HCEC 1CT (cell line): ENCODE measurements at regions not wholly inside any gene's neighbourhood (a gene's known extent, or its start where the extent isn't known, plus 50 kb on each side); places are given as distances from the start of the nearest gene placed in this dataset.

Experiments used
- DNase-seq: peaks from one replicate; pipeline ENCODE4 v3.0.0-alpha.2; 2017

DNA sequence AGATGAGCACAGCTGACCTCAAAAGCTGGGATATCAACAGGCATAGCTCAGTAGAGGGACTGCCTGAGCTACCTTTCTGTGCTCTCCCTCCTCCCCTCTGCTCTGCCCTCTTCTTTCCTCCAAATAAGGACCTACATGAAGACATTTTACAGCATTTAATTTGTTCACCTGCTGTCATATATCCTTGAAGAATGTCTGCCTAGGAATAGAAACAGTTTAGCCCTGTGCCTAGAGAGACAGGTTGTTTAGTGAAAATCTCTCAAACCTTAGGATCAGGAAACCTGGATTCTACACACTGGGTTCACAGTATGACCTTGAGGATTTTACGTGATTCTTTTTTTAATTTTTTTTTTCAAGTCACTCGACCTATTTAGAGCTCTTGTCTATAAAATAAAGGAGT, 213.0 kb upstream of the SETBP1 start:
- DNase-seq, result no peak

DNA sequence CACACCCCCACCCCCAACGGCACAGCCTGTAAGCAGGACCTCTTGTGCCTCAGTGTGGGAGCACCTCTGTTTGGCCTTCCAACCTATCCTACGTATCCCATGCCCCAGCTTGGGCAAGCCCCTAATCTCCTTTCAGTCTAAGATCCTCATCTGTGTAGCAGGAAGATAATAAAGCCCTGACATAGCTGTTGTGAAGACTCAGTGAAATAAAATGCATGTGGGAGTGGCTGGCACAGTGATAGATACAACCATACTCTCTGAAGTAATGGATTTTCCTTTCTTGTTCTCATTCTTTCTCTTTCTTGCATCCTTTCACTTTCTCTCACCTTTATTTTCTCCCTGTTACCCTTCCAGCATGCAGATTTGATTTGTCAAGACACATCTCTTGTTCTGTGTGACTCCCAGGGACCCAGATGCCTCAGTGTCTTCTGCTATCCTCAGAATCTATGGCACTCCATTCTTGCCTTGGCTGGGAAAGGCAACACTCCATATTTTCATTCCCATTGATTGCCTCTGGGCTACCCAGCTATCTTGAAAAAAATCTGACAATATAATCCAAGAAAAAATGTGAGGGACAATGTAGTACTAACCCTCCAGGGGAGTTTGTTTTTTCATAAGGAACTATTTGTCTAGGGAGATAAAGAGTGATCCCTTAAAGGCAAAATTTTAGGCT, 207.2 kb upstream of the SETBP1 start:
- DNase-seq, result no peak

DNA sequence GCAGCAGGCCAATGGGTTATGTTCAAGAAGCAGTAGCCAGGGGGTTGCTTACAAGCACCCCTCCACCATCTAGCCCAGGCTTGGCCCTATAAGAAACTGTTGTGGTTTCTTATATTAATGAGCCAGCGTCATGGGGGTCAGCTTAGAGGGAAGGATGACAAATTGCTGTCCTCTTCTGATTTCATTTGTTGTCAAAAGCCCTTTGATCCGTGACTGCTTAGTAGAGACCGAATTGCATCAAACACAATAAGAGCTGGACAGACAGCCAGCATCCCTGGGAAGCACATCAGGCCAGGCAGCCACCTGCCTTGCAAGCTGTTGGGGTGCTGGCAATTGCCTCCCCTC, 206.6 kb upstream of the SETBP1 start:
- no peak for DNase-seq

DNA sequence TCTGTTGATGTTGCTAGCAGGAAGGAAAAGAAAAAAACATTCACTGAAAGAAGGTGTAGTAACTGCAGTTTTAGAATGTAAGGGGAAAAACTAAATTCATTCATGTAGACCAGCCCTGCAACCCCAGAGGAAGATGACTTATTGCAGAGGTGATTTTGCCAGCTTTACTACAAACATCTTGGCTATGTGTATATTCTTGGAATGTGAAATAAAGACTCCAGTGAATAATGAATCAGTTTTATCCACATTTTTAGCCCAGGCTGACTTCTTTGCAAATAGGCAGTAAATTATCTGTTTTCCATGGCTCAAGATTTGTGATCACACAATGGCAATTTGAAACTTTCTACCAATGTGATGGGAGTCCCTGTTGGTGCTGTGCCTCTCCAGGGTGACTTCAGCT, 206.1 kb upstream of the SETBP1 start:
- no peak for DNase-seq

DNA sequence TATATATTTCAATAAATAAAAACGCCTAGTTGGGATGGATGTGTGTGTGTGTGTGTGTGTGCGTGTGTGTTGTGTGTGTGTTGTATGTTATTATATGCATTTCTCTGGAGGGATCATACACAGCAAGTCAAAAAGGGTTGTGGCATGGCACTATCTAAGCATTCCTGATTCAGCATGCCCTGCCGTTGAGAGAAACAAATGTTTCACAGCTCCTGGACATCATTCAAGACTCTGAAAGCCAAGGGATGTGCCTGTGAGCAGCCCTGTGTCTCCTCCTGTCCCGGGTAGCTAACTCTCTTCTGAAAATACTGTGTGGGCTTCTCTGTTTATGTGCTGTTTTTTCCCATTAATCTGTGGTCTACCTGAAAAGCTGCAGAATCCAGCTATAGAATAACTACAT, 197.9 kb upstream of the SETBP1 start:
- no peak for DNase-seq

DNA sequence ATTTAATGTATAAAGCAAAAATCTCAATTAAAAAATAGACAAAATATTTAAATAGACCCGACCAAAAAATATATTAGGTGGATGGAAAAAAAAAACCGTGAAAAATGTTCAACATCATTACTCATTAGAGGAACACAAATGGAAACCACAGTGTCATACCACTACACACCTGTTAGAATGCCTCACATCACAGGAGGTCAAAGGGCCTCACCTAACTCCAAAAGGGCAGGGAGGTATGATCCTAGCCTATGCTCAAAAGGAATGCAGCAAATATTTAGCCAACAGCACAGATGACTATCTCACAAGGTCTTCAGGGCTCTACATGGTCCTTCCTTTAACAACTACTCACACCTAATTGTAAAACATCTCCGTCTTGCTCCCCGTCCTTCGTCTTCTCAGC, 185.5 kb upstream of the SETBP1 start:
- DNase-seq, result no peak

DNA sequence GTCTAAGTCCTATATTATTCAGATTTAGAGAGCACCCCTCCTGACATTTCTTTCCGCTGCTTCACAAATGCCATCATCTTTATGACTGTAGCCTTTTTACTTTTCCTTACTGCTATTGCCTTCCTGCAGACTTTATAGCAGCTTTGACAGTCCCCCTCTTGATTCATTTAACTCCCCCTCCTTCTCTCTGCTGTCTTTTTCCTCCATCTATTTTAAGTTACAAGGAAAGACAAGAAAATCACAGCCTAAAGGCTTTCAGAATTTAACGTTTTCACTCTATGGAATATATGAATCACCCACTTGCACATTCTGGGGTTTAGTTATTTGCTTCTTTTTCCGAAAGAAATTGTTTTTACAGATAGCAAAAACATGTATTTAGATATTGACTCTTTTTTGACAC, 183.4 kb upstream of the SETBP1 start:
- DNase-seq, result no peak

DNA sequence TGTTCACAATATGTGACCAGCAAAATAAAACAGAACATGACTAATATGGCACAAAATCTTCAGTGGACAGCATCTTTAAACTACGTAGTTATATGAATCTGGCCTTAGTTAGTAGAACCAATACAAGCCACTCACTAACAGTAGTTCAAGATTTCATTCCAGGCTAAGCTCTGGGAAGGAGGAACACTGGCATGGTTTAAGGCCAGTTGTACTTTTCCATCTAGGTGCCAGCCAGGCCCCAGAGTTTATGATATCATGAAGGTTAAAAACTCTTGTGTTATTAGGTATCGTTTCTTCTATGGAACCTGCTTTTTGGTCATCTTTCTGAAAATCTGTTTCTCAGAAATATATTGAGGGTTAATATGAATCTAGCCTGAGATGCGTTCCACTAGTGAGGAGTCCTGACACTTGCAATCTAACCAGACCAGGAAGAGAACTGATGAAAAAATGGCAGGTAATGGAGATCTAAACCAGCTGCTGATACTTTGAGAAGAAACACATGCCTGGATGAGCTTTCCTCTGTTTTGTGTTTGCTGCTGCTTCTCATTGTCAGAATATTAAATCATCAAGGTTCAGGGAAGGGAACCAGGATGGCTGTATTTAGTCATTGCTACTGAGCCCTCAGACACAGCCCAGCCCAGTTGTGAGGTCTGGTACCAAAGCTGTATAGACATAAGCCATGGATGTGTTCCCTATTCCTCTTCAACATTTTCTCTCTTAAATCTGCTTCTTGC, 182.8 kb upstream of the SETBP1 start:
- DNase-seq, result no peak

DNA sequence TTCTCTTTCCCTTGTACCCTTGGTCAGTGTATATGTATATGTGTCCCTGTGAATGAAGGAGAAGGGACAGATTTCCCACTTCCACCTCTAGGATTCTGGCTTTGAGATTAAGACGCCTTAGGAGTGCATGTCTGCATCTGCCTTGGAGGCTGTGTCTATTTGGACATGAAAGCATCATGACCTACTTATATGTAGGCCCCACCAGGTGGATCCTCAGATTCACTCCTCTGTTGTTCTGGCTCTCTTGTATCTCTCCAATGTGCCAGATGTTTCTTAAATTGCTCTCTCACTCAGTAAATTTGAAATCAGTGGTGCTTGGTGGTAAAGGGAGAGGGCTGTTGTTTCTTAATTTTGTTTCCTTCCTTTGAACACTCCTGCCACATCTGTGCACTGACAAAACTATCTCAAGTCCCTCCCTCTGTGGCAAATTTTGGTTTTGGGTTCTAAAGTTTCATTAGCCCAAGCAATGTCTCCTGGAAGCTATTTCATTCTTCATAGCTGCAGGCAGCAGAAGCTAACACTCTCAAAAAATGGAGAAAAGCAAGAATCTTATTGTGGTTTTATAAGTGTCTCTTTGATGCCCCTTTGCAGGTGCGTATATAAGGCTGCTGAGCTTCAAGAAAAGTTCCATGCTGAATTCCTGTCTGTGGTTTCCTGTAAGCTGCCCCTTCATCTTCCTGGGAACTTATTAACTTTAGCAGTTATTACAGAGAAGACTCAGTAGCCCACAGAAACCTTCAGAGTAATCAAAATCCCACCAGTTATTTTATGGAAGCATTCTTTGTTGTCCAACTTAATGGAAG, 179.7 kb upstream of the SETBP1 start:
- no peak for DNase-seq

DNA sequence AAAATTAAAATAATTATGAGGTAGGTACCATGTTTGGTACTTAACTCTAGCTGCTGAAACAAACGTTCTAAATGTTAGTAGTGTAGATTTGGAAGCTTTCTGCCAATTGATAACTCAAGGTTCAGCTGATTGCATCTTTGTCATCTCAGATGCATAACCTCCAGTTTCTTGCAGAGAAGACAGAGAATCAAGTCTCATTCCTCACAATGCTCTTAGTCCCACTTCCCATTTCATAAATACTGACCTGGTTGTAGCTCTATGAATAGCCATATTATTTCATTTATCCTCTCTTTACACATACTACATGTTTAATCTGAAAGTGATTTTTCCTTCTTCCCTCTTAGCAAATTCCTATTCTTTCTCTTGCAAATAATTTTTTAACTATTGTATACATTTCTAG, 178.5 kb upstream of the SETBP1 start:
- no peak for DNase-seq

DNA sequence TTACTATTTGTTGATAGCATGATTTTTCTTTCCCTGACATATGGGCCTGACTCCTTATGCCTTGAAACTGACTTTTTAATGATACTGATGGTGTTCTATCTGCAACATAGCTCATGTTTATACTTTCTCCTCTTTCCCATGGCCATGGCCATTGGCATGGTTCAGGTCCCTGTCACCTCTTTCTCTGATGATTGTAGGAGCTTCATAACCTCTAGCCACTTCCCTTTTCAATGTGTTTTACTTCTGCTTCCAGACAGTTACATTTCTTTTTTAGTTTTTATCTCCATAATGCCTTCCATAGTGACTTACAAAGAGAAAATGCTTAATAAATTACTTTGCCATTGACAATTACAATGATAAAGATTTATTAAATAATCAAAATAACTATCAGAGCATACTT, 177.9 kb upstream of the SETBP1 start:
- no peak for DNase-seq

DNA sequence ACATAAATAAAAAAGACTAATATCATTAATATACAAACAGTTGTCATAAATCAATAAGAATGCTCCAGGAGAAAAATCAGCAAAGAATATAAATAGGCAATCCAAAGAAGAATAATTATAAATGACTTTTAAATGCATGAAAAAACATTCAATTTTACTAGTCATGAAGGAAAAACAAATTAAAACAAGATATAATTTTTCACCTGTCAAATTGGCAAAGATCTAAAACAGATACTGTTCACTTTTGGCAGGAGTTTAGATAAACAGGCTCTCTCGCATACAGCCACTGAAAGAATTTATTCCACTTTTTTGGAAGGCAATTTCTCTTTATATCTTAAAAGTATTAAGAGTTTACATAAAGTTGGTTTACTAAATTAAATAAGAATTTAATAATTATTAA, 176.8 kb upstream of the SETBP1 start:
- no peak for DNase-seq

DNA sequence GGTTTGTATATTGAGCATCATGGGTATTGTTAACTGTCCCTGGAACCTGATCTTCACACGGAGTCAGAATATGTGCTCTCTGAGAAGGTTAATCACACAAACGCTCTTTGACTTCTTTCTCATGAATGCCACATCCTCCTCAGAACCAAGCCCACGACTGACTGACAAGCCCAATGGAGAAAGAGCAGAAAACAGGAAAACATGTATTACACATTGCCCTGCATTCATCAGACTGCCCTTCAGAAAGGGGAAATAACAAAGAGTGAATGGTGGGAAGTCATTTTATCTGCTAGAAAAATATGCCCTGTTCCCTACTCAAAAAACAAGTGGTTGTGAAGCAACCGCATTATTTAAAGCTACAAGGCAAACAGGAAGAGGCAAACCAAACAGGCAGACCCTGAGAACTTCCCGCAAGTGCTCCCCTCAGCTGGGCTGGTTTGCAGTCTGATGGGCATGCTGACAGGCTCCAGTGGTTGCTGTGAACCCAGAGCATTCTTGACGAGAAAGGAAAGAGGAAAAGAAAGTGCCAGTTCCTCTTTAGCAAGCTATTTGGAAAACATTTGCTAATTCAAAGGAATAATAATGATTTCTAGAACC, 172.9 kb upstream of the SETBP1 start:
- DNase-seq, result no peak

DNA sequence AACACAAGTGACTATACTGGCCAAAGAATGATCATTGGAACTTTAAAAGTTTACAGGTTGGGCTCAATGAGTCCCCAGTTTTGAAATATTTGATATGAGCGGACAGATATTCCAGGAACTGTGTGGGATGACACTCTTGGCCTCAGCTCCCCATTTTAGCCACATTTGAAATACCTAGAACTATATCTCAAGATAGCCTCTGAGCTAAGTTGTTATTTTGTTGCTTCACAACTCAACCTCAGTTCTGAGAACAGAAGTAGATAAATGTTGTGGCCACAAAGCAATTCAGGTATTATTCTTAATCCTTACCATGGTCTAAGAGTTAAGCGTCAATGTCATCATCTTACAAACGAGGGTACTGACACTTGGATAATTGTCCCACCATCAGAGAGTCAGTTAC, 172.2 kb upstream of the SETBP1 start:
- no peak for DNase-seq

DNA sequence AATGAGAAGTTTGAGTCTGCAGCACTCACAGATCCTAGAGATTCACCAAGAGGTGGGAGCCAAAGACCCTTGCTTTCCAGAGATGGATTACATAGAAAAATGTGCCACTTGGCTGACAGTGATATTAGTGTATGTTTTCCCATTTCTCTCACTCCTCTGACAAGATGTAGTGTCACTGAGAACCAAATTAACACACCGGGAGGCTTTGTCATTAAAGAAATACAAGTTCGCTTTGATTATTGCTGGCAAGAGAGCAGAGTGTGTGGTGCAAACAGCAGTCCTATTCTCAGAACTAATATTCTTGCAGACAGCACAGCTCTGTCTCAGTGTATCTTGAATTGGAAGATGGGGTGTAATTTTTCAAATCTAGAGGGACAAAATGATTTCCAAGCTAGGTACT, 171.6 kb upstream of the SETBP1 start:
- no peak for DNase-seq

DNA sequence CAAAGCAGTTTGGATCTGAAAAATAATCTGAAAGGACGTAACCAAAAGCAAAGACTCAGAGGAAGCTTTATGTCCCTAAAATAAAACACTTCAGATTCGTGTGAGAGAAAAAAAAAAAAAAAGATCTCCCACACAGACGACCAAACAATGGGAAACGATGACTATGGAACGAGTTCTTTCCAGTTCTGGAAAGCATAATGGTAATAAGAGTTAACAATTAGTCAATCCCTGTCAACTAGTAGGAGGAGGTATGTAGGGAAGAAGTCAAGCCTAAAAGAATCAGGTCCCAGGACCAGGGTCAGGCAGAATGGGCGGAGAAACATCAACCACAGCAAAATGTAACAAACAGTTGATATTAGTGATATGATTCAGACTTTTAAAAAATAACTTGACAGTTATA, 170.3 kb upstream of the SETBP1 start:
- DNase-seq, result no peak

DNA sequence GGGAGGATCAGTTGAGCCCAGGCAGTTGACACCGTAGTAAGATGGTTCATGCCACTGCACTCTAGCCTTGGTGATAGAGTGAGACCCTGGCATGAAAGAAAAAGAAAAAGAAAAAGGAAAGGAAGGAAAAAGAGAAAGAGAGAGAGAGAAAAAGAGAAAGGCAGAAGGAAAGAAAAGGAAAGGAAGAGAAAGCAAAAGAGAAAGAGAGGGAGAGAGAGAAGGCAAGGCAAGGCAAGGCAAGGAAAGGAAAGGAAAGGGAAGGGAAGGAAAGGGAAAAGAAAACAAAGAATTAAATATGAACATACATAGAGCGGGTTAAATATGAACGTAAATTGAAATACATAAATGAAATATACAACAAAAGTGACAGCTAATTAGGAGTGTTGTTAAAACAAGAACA, 167.5 kb upstream of the SETBP1 start:
- no peak for DNase-seq

DNA sequence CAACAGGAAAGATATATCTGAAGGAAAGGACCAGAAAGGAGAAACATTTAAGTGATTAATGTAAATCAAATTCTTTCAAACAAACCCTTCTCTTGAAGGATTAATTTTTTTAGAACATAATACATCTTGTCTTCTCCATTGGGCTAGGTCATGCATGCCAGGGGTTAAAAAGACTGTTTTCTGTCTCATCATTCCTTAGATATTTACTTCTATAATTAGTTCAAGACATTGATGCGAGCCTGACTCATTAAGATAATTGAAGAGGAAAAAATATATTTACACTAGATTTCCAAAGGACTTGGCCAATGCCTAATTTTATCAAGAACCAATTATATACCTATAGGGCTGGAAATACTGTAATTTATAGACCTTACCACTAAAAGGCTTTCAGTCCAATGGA, 166.6 kb upstream of the SETBP1 start:
- no peak for DNase-seq

DNA sequence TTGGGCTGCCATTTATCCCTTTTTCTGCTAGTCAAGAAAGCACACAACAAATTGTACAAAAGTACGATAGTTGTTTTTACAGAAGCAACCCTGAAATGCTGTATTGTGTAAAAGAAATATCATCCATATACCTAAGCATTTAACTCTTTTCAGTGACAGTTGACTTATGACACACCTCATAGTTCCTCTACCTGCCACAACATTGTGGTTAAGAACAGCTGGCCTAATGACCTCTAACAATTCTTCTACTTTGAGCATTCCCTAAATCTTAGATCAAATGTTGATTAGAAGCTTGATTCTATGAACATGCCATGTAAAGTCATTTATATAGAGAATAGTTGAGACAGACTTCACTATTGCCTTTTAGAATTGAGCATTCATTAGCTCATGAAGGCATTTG, 165.9 kb upstream of the SETBP1 start:
- DNase-seq, result no peak

DNA sequence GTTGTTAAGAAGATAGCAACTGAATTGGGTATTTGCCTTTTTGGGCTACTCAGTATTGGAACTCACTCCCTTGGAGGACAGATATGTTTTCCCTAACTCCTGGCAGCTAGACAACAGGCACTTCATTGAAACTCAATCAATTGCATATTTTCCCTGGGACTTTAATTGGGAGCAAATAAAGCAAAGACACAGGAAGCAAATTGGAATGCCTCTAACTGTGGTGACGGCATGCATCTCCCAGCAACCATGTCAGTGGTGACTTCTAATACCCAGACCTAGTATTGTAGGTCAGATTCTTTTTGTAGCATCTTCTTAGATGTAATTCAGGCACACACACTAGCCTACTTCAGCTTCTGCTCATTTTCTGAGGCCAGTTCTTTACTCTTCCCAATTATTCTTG, 164.2 kb upstream of the SETBP1 start:
- DNase-seq, result no peak

DNA sequence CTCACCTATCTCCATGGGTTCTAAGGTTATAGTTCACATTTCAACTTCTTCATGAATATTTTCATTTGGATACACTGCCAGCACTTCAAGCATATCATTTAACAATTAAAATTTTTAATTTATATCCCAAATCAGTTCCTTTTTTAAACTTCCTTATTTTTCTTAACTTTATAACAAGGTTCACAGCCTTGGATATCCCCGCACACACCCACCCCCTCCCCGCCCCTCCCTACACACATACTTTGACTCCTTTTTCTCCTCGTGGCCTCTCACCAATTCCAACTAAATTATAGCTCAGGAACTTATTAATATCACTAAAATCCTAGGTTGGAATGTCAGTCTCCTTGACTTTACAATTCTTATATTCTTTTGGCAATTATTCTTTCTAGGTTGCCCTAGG, 163.6 kb upstream of the SETBP1 start:
- DNase-seq, result no peak

DNA sequence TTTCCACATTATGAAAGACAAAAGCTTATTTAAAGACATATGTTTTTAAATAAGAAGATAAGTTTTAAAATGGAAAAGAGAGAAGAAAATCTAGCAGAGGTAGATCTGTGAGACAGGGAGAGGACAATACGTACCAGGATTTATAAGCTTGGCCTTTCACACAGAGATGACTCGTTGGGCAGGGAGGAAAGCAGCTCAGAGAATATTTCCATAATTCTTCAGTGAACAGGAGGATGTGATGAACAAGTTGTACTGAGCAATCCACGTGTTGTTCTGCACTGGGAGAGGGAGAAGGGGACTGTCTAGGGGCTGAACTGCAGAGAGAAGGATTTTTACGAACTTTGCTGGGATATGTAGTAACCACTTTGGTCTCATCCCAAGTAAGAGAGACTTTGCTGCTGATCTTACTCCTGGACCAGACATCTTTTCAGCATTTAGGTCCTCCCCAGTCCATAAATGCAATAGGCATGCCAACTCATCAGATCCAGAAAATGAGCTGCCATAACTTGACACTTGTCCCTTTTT, 162.5 kb upstream of the SETBP1 start:
- DNase-seq, result no peak

DNA sequence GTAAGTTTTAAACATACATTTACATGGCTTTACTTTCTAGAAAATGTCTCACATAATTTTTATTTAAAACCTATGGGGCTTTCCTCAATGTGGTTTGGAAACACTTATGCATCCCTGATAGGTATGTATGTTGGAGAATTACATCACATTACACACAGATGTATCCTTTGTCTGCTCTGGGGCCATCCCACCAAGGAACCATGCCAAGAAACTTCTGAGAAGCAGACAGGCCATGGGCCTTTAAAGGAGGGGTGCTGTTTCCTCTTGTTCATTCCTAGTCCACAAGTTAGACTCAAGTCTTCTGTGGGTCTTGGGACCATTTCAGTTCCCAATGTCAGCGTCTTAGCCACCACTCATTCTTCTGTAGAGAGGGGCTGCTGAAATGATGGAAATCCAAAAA, 162.0 kb upstream of the SETBP1 start:
- no peak for DNase-seq
